ENCODE measurements at regions not wholly inside any gene's neighbourhood (a gene's known extent, or its start where the extent isn't known, plus 50 kb on each side); places are given as distances from the start of the nearest gene placed in this dataset.

DNA sequence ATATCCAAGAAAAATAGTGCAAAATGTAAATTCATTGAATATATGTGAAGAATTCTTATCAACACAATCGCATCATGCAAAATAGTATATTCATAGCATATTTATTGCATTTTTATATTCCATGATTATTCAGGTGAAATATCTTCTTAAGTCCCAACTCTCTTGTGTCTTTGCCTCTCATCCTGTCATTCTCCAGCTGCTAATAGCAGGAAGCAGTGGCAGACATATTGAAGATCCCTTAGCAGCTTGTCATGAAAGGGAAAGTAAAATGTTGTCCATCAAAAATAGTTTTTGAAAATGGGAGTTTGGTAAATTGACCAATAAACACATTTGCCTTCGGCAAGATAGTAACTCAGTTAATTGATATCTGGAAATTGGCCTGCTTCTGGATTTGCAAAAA is 265.3 kb upstream of the TGFBR2 start:
- no peak for DNase-seq

GRCh38 chr3:30341851-30342250 is 264.6 kb upstream of the TGFBR2 start:
- no peak for DNase-seq

DNA sequence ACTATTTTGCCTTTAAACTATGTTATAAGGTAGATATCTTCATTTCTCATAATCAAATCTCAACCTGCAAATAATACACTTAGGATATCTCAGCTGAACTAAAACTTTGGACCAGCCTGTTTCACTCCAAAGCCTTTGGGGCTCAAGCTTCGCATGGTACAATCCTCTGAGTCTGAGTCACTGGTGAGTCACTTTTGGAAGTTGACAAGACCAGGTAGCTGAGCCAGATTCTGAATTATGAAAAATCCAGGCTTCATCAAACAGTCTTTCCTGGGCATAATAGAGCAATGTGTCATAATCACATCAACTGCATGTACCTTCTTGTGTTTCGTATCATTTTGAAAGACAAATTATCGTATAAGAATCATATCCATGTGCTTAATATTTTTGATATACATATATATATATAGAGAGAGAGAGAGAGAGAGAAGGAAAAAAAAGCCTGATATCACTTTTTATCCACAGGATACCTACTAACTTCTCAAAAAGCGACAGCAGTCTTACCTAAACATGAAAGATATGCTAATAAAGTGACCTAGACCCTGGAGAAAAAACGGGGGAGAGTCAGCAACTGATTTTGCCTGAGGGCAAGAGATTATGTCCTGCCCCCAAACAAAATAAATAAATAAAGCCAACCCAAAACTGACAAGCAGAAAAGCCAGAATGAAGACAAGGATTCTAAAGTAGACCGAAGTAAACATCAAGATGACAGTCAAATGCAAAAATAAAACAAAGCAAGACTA is 263.9 kb upstream of the TGFBR2 start:
- no peak for DNase-seq

- no peak for DNase-seq
Observed at GRCh38 chr3:30343067-30343831, 263.2 kb upstream of the TGFBR2 start.

DNA sequence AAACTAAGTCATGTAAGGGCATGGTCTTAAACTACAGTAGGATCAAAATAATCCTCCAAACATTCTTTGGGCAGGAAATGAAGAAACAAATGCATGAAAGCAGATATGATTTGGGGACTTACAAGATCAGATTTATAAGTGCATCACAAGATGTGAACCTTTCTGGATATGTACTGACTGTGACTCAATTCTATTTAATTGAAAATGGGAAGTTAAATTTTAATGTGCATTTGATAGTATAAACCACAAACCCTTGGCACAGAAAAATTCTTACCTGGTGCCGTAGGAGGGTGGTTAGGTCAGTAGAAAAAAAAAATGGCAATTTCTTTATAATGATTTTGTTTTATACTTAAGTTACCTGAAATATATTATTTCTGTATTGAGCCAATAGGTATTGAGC is 262.5 kb upstream of the TGFBR2 start:
- no peak for DNase-seq

- DNase-seq, result no peak
Observed at GRCh38 chr3:30344288-30344687, 262.1 kb upstream of the TGFBR2 start.

DNA sequence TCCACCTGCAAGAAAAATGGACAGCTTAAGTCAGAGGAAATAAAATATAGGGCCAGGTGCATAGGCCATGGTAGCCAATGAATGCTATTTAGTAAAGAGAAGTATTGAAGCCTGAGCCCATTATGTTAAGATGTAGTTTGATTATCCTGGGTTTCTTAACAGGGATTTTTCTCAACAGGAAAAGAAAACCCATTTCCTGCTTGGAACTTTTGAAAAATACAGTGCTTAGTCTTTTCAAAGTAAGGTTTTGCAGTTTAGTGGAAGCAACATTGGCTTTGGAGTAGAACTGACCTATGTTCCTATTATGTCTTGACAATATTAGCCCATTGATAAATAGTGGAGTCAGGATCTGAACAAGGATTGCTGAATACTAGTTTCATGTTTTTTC is 259.5 kb upstream of the TGFBR2 start:
- DNase-seq, result no peak

- no peak for DNase-seq
Observed at GRCh38 chr3:30347679-30348216, 258.7 kb upstream of the TGFBR2 start.

DNA sequence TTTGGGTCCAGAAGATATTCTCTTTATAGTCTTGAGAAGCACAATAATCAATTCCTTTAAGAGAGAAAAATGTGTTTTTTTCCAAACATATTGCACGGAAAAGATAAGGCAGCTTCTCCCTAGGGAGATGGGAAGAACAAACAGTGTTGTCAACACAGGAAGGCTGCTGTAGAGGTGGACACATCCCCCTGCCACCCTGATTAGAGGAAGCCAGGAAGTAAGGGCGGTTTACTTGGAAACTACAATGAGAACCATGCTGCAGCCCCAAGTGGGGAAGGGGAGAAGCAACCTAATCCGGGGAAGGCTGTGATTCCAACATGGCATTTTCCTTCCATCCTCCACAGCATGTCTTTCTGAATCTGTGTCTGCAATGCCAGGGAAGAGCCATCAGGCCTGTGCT is 256.9 kb upstream of the TGFBR2 start:
- no peak for DNase-seq

DNA sequence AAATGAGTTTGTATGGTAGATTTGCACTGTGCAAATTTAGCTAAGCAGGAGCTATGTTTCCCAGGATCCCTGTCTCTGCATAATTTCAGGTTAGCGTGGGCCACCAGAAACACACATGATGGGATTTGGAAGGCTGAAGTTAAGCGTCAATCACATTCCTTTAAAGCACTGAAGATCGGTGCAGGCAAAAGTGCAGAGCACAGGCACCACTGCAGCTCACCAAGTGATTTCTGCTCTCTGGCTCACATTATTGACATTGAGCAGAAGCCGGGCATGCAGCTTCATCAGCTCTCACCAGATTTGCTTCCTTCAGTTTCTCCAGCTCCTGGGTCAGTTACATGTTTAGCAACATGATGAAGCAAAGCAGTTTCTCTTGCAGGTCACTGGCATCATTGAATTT is 256.4 kb upstream of the TGFBR2 start:
- DNase-seq, result no peak

DNA sequence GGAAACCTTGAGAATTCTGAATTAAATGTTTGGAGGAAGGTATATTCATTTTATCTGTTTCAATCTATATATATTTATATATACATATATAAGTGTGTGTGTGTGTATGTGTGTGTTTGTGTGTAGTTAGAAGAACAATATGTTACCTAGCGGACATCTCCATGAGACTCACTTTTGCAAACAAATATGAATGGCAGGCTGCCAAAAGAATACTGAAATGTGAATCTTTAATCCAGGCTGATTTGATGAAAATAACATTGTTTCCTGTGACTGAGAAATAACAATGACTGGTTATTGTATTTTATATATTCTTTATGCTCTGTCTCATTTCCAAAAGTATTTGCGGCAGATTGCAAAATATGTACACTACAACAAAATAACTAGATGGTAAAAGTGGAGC is 255.5 kb upstream of the TGFBR2 start:
- no peak for DNase-seq

GRCh38 chr3:30352410-30353318 is 253.7 kb upstream of the TGFBR2 start:
- no peak for DNase-seq

GRCh38 chr3:30353711-30354467 is 252.5 kb upstream of the TGFBR2 start:
- DNase-seq, result no peak

- DNase-seq, result no peak
Observed at GRCh38 chr3:30354513-30354912, 251.9 kb upstream of the TGFBR2 start.

DNA sequence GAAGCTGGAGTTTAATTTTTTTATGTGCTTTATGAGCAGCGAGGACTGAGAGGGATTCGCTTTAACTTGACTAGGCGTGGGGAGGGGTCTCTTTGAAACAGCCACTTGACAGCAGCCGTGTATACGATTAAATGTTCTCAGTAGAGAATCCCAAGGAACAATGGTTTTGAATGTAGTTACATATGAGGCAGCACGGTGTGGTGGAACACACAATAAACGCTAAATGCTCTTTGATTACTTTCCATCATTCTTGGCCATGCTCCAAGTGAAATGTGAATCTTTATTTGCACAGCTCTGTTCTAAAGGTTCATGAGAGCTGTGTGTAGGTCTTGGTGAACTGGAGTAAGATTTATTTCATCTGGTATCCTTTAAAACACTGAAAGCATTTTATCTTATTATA is 251.4 kb upstream of the TGFBR2 start:
- no peak for DNase-seq

GRCh38 chr3:30355622-30356021 is 250.8 kb upstream of the TGFBR2 start:
- DNase-seq, result no peak

GRCh38 chr3:30356866-30357753 is 249.3 kb upstream of the TGFBR2 start:
- DNase-seq, result no peak

DNA sequence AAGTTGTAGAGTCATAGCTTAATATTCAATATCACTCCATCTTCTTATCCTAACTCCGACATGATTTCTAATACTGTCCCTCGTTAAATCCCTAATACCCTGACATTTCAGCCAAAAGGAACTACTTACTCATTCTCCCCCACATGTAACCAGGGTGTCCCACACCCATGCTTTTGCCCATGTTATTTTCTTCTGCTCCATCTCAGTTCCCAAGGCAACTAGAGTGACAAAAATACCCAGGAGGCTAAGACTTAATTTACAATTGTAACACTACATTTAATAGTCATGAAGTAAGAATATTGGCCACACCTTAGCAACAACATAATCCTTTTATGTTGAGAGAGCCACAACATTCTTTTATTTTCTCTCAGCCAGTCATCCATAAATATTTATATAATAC is 248.5 kb upstream of the TGFBR2 start:
- no peak for DNase-seq

DNA sequence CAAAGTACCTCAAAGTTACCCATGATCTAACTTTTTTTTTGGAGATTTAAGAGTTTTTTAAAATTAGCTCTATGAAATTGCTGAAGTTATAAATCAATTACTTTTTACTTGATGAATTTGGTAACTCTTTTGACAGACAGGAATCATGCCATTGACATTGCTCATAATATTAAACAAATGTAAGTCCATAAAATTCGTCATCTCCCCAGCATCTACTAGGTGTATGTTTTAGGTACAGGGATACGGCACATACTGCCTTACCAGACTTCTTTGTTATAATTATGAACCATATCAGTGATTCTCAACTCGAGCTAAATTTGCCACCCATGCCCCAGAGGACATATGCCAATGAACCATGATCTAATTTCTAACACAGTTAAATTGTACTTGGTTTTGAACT is 247.5 kb upstream of the TGFBR2 start:
- DNase-seq, result no peak

DNA sequence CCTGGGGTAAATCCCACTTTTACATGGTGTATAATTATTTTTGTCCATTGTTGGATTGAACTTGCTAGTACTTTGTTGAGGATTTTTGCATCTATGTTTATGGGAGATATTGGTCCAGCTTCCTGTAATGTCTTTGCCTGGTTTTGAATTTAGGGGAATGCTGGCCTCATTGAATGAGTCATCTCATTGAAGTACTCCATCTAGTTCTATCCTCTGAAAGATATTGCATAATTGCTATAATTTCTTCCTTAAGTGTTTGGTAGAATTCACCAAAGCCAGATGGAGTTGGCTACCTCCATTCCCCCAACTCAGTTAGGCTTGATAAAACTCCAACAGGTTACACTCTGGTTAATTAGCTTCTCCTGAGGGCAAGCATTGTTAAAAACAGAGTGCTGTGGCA is 237.4 kb upstream of the TGFBR2 start:
- DNase-seq, result no peak

GRCh38 chr3:30370681-30371271 is 235.6 kb upstream of the TGFBR2 start:
- DNase-seq, result no peak
